Muscle of arm (tissue), 1 donor: ENCODE measurements at regions not wholly inside any gene's neighbourhood (a gene's known extent, or its start where the extent isn't known, plus 50 kb on each side); places are given as distances from the start of the nearest gene placed in this dataset.

ENCODE experiments used
- DNase-seq: peaks from one replicate; pipeline ENCODE4 v3.0.0-alpha.2; 2013

GRCh38 chr13:106963151-106963550 is 395.2 kb upstream of the ARGLU1 start:
- no peak for DNase-seq

- DNase-seq = no peak
These were observed 393.7 kb upstream of the ARGLU1 start for GRCh38 chr13:106961651-106962050.

- DNase-seq = no peak
These were observed 393.3 kb upstream of the ARGLU1 start for GRCh38 chr13:106961216-106961615.

GRCh38 chr13:106958621-106959048 is 390.7 kb upstream of the ARGLU1 start:
- no peak for DNase-seq

- DNase-seq = no peak
These were observed 374.6 kb upstream of the ARGLU1 start for GRCh38 chr13:106942563-106942962.

- DNase-seq = no peak
These were observed 373.8 kb upstream of the ARGLU1 start for GRCh38 chr13:106941779-106942178.

- no peak for DNase-seq
These were observed 359.5 kb upstream of the ARGLU1 start for GRCh38 chr13:106927421-106927820.

- no peak for DNase-seq
These were observed 354.4 kb upstream of the ARGLU1 start for GRCh38 chr13:106922384-106922783.

GRCh38 chr13:106919638-106920037 is 351.7 kb upstream of the ARGLU1 start:
- DNase-seq = no peak

- no peak for DNase-seq
These were observed 351.2 kb upstream of the ARGLU1 start for GRCh38 chr13:106919133-106919532.

- no peak for DNase-seq
These were observed 350.6 kb upstream of the ARGLU1 start for GRCh38 chr13:106918557-106918860.

- DNase-seq = peak; percentile 89
These were observed 350.0 kb upstream of the ARGLU1 start for GRCh38 chr13:106917673-106918556.

GRCh38 chr13:106917024-106917571 is 349.2 kb upstream of the ARGLU1 start:
- no peak for DNase-seq

GRCh38 chr13:106916329-106916976 is 348.5 kb upstream of the ARGLU1 start:
- no peak for DNase-seq

- no peak for DNase-seq
These were observed 347.2 kb upstream of the ARGLU1 start for GRCh38 chr13:106915146-106915545.

- DNase-seq = no peak
These were observed 343.7 kb upstream of the ARGLU1 start for GRCh38 chr13:106911627-106912026.

- DNase-seq = no peak
These were observed 343.1 kb upstream of the ARGLU1 start for GRCh38 chr13:106911020-106911419.

GRCh38 chr13:106906426-106906996 is 338.6 kb upstream of the ARGLU1 start:
- no peak for DNase-seq

GRCh38 chr13:106905380-106906162 is 337.6 kb upstream of the ARGLU1 start:
- DNase-seq = no peak

GRCh38 chr13:106899442-106899841 is 331.5 kb upstream of the ARGLU1 start:
- DNase-seq = no peak

GRCh38 chr13:106898231-106898630 is 330.3 kb upstream of the ARGLU1 start:
- no peak for DNase-seq

- DNase-seq = no peak
These were observed 320.2 kb upstream of the ARGLU1 start for GRCh38 chr13:106888148-106888547.
